ENCODE measurements at regions not wholly inside any gene's neighbourhood (a gene's known extent, or its start where the extent isn't known, plus 50 kb on each side); places are given as distances from the start of the nearest gene placed in this dataset.
"Not testable (repeated sequence)": the region's sequence is repeated elsewhere in the genome, so short reads cannot be mapped to it uniquely, and the experiment has no call there.

- H3K9me3 ChIP-seq (ENCODE audit: insufficient read depth, low read length): no peaks in the 10 kb centered on the region
- H3K9ac ChIP-seq (ENCODE audit: insufficient read length, low read depth): no peak overlapping the region
- no peaks in the 10 kb centered on the region for H3K4me1 ChIP-seq (ENCODE audit: insufficient read depth, insufficient read length)
- no peak for TF ChIP-seq YY1 (IDR thresholded peaks at IDR 0.05; ENCODE audit: insufficient read depth, insufficient read length)
- TF ChIP-seq SUZ12 (IDR thresholded peaks at IDR 0.05; ENCODE audit: extremely low read depth, insufficient read depth, insufficient read length): no peak
- no peak for TF ChIP-seq ZNF274 (IDR thresholded peaks at IDR 0.05; ENCODE audit: low read depth, low read length)
- DNase-seq (ENCODE audit: low read depth, low spot score): no peak
- H3K27me3 ChIP-seq (ENCODE audit: insufficient read depth, insufficient read length): no peaks in the 10 kb centered on the region
- H3K4me3 ChIP-seq (ENCODE audit: insufficient read length, low read depth): no peak overlapping the region
- no peaks in the 10 kb centered on the region for H3K36me3 ChIP-seq (ENCODE audit: insufficient read depth, insufficient read length, low read length)
Measured at GRCh38 chr6:80411486-80411885, 305.0 kb downstream of the BCKDHB start.

GRCh38 chr6:80407976-80408375, 301.5 kb downstream of the BCKDHB start:
- H3K4me3 ChIP-seq (ENCODE audit: insufficient read length, low read depth); H3K9ac ChIP-seq (ENCODE audit: insufficient read length, low read depth); H3K27me3 ChIP-seq (ENCODE audit: insufficient read depth, insufficient read length); DNase-seq (ENCODE audit: low read depth, low spot score); H3K9me3 ChIP-seq (ENCODE audit: insufficient read depth, low read length); H3K36me3 ChIP-seq (ENCODE audit: insufficient read depth, insufficient read length, low read length); H3K4me1 ChIP-seq (ENCODE audit: insufficient read depth, insufficient read length): not testable (repeated sequence)

- no peak for DNase-seq (ENCODE audit: low read depth, low spot score)
- Histone ChIP-seq H3K36me3 (ENCODE audit: insufficient read depth, insufficient read length, low read length) (no peaks in the 10 kb centered on the region), H3K27me3 (ENCODE audit: insufficient read depth, insufficient read length) (no peaks in the 10 kb centered on the region), H3K9ac (ENCODE audit: insufficient read length, low read depth) (no peak overlapping the region), H3K4me3 (ENCODE audit: insufficient read length, low read depth) (no peak overlapping the region), H3K9me3 (ENCODE audit: insufficient read depth, low read length) (no peaks in the 10 kb centered on the region), H3K4me1 (ENCODE audit: insufficient read depth, insufficient read length) (no peaks in the 10 kb centered on the region)
- no peak for TF ChIP-seq YY1 (IDR thresholded peaks at IDR 0.05; ENCODE audit: insufficient read depth, insufficient read length)
- TF ChIP-seq ZNF274 (IDR thresholded peaks at IDR 0.05; ENCODE audit: low read depth, low read length): no peak
- TF ChIP-seq SUZ12 (IDR thresholded peaks at IDR 0.05; ENCODE audit: extremely low read depth, insufficient read depth, insufficient read length): no peak
Measured at GRCh38 chr6:80404889-80405288, 298.4 kb downstream of the BCKDHB start.

DNA sequence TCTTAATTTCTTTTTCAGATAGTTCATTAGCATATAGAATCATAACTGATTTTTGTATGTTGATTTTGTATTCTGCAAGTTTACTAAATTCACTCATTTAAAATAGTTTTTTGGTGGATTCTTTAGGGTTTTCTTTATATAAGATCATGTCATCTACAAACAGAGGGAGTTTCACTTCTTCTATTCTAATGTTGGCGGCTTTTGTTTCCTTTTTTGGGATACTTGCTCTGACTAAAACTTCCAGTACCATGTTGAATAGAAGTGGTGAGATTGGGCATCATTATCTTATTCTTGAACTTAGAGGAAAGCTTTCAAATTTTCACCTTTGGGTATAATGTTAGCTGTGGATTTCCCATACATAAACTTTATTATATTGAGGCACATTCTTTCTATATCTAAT, 296.9 kb downstream of the BCKDHB start:
- no peaks in the 10 kb centered on the region for H3K4me1 ChIP-seq (ENCODE audit: insufficient read depth, insufficient read length)
- no peaks in the 10 kb centered on the region for H3K36me3 ChIP-seq (ENCODE audit: insufficient read depth, insufficient read length, low read length)
- no peaks in the 10 kb centered on the region for H3K9me3 ChIP-seq (ENCODE audit: insufficient read depth, low read length)
- no peak for DNase-seq (ENCODE audit: low read depth, low spot score)
- no peak overlapping the region for H3K9ac ChIP-seq (ENCODE audit: insufficient read length, low read depth)
- no peak overlapping the region for H3K4me3 ChIP-seq (ENCODE audit: insufficient read length, low read depth)
- TF ChIP-seq ZNF274 (IDR thresholded peaks at IDR 0.05; ENCODE audit: low read depth, low read length) (no peak), SUZ12 (IDR thresholded peaks at IDR 0.05; ENCODE audit: extremely low read depth, insufficient read depth, insufficient read length) (no peak), YY1 (IDR thresholded peaks at IDR 0.05; ENCODE audit: insufficient read depth, insufficient read length) (no peak)
- H3K27me3 ChIP-seq (ENCODE audit: insufficient read depth, insufficient read length): no peaks in the 10 kb centered on the region

- Histone ChIP-seq H3K27me3 (ENCODE audit: insufficient read depth, insufficient read length) (no peaks in the 10 kb centered on the region), H3K9ac (ENCODE audit: insufficient read length, low read depth) (no peak overlapping the region), H3K9me3 (ENCODE audit: insufficient read depth, low read length) (no peaks in the 10 kb centered on the region), H3K4me1 (ENCODE audit: insufficient read depth, insufficient read length) (no peaks in the 10 kb centered on the region), H3K4me3 (ENCODE audit: insufficient read length, low read depth) (no peak overlapping the region), H3K36me3 (ENCODE audit: insufficient read depth, insufficient read length, low read length) (no peaks in the 10 kb centered on the region)
- DNase-seq (ENCODE audit: low read depth, low spot score): no peak
- TF ChIP-seq YY1 (IDR thresholded peaks at IDR 0.05; ENCODE audit: insufficient read depth, insufficient read length): no peak
- no peak for TF ChIP-seq ZNF274 (IDR thresholded peaks at IDR 0.05; ENCODE audit: low read depth, low read length)
- TF ChIP-seq SUZ12 (IDR thresholded peaks at IDR 0.05; ENCODE audit: extremely low read depth, insufficient read depth, insufficient read length): no peak
Measured at GRCh38 chr6:80402266-80402665, 295.8 kb downstream of the BCKDHB start.

Data from NT2/D1 (cell line).